ENCODE measurements at regions not wholly inside any gene's neighbourhood (a gene's known extent, or its start where the extent isn't known, plus 50 kb on each side); places are given as distances from the start of the nearest gene placed in this dataset.

DNA sequence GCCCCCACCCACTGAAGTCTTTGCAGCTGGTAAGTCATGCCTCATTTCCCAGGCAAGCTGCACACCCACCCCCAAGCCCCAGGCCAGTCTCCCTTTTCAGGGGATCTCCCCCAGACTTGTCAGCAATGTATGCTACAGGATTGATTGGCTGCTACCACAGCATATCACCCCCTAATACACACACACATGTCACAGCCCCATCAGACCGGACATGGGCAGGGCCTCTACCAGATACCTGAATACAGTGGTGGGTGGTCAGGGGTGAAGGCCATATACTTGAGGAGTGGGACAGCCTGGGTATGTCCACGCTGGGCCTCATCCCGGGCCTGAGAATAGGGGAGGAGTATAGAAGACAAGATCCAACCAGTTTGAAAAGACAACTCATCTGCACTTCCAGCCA, 63.4 kb upstream of the ARAP3 start:
- DNase-seq = no peak

GRCh38 chr5:141743866-141744272, 61.8 kb upstream of the ARAP3 start:
- no peak for DNase-seq

DNA sequence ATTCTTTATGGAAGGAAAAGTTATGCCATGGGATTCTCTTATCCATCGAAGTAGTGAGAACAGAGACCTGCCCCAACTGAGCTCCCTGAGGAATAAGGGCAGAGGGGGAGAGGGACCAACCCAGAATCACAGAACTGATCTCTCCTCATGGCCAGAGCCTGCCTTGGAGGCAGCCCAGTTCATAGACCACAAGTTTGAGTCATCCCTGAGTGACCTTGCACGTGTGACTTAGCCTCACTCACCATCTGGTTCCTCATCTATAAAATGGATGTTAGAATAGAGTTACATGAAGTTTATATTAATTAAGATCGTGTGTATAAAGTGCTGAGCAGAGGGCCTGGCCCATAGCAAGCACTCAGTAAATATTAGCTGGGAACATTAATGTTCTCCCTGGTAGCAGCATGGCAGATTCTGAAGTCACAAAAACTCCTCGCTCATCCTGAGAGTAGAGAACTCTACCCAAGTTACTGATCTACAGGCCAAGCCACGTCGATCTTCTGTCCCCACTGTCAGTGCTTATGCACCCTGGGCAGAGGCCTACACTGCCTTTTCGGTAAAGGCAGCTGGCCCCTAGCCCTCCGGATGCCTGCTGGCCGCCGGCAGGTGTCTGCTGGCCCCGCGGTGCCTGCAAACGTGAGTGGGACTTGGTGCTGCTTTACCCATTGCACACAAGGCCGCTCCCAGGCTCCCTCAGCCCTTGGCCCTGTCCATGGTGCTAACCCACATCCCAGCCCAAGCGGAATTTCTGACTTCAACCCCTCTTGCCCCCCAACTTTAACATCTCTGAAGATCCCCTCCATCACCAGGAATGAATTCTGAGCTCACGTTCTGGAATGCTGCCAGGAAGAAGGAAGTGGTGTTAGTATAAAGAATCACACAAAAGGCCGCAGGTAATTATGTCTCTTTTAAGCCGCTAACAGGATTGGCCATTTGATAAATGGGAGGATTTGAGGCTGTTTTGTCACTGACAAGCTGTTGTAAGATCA, 61.1 kb upstream of the ARAP3 start:
- DNase-seq = peak; percentile 15

DNA sequence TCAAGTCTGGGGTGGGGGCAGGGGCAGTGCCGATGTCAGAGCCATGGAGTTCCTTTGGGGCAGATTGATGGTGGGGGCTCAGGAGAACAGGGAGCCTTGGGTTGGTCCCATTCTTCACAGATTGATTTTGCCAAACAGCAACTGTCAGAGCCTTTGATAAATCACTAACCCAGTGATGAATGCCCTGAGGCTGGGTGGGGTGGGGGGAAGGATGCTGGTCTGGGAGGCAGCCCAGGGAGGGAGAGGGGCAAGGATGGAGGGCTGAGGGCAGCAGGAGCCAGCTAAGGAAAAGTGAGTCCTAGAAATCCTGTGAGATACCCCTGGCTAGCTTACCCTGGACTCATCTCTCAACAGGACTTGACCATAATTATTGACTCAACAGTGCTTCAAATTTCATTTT, 60.1 kb upstream of the ARAP3 start:
- no peak for DNase-seq

- DNase-seq = no peak
Measured at GRCh38 chr5:141740885-141741284, 58.9 kb upstream of the ARAP3 start.

GRCh38 chr5:141737535-141737934, 55.5 kb upstream of the ARAP3 start:
- DNase-seq = no peak

DNA sequence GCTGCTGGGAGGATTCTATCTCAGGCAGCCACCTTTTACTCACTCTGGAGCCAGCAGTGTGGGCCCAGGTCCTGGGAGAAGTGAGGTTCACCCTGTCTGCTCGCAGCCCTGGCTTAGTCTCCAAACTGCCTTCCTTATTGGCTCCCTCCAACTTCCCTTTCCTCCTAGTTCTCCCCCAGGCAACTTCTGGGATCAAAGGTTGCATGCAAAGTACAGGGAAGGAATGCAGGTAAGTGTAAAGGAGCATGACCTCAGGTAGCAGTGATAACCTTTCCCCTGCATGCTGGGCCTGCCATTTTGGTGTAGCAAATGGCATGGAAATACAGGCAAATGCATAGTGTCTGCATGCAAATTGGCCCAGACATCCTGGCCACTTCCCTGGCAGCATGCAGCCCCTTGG, 53.8 kb upstream of the ARAP3 start:
- no peak for DNase-seq

DNA sequence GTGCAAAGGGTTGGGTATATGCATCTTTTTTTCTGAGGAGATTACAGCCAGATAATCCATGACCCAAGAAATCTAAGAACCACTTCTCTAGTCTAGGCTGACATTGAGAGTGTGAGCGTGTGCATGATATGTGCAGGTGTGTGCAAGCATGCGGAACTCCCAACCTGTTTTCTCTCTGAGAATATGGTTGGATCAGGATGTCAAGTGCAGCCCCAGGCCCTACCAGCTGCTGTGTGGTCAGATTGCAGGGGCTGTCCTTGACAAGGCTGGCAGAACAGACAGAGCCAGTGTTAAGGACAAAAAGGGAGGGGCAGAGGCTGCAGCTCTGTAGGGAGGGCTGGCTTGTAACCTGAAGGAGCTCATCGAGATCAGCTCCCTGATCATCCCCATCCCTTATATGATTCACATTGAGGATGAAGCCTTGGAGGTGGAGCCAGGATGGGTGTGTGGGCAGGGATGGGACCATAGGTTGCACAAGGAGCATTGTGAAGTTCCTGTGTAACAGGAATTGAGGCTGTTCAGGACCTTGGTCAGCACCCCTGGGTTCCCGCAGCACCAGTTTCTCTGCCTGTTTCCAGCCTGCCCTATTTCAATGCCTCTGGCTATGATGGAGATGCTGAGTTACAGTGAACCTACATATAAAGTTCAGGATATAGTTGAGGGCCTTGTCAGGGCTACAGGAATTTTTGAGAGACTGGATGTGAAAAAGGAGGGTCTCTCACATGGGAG, 52.6 kb upstream of the ARAP3 start:
- peak; percentile 46 for DNase-seq

DNA sequence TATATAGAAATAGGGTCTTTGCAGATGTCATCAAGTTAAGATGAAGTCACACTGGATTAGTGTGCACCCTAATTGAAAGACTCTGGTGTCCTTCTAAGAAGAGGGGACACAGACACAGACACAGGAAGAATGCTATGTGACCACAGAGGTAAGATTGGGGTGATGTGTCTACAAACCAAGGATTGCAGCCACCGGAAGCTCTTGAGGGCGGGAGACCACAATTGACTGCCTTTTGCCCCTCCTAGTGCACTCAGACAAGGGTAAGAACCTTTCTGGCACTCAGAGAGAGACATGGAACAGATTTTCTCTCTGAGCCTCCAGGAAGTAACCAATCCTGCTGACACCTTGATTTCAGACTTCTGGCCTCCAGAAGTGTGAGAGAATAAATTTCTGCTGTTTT, 51.2 kb upstream of the ARAP3 start:
- DNase-seq = no peak

DNA sequence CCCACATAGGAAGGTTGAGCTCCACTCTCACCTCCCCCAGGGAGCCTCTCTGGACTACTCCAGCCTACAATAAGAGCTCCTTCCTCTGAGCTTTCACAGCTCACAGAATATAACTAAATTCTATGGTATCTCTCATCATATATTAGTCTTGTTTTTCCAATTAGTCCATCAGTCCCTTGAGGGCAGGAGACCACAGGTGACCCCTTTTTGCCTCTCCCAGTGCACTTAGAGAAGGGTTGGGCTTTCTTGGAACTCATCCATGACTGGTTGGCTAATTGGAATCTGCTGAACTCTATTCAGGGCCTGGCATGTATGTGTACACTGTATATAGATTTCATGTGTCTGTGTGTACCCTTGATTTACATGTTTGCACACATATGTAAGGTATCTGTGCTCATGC, 50.4 kb upstream of the ARAP3 start:
- no peak for DNase-seq
